ENCODE measurements at regions not wholly inside any gene's neighbourhood (a gene's known extent, or its start where the extent isn't known, plus 50 kb on each side); places are given as distances from the start of the nearest gene placed in this dataset.
"Not testable (repeated sequence)": the region's sequence is repeated elsewhere in the genome, so short reads cannot be mapped to it uniquely, and the experiment has no call there.

- no peak overlapping the region for H3K4me3 ChIP-seq (ENCODE audit: low read depth in 1 of 5, low read length in 5 of 5)
- H3K9ac ChIP-seq (ENCODE audit: low read length in 5 of 5), result no peak overlapping the region
- H3K36me3 ChIP-seq (ENCODE audit: control insufficient read depth in 5 of 5, insufficient read depth in 5 of 5, low read length in 5 of 5), result no peaks in the 10 kb centered on the region
- no peaks in the 10 kb centered on the region for H3K9me3 ChIP-seq (ENCODE audit: control insufficient read depth in 5 of 5, low read length in 5 of 5)
- H3K27ac ChIP-seq (ENCODE audit: low read depth, low read length), result no peak overlapping the region
- no peaks in the 10 kb centered on the region for H3K4me1 ChIP-seq (ENCODE audit: control insufficient read depth in 5 of 5, insufficient read depth in 5 of 5, low read length in 5 of 5)
- no peaks in the 10 kb centered on the region for H3K27me3 ChIP-seq (ENCODE audit: control insufficient read depth in 5 of 5, insufficient read depth in 4 of 5, low read length in 5 of 5)
These were observed 454.3 kb upstream of the SPTLC3 start for GRCh38 chr20:12554426-12554825.

DNA sequence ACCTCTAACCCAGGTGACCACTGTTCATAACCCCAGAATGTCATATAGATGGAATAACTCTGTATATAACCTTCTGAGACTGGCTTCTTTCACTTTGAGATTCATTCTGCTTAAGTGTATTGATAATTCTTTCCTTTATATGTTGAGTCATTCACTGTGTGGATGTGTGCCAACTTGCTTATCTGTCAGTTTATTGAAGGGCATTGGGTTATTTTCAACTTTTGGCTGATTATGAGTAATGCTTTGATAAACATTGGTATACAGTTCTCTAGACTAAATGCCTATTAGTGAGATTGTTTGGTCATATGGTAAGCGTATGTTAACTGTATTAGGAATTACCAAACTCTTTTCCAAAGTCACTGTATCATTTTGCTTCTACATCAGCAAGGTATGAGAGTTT is 453.4 kb upstream of the SPTLC3 start:
- Histone ChIP-seq H3K4me1 (ENCODE audit: control insufficient read depth in 5 of 5, insufficient read depth in 5 of 5, low read length in 5 of 5) (no peaks in the 10 kb centered on the region), H3K9ac (ENCODE audit: low read length in 5 of 5) (no peak overlapping the region), H3K27ac (ENCODE audit: low read depth, low read length) (no peak overlapping the region), H3K36me3 (ENCODE audit: control insufficient read depth in 5 of 5, insufficient read depth in 5 of 5, low read length in 5 of 5) (no peaks in the 10 kb centered on the region), H3K9me3 (ENCODE audit: control insufficient read depth in 5 of 5, low read length in 5 of 5) (no peaks in the 10 kb centered on the region), H3K4me3 (ENCODE audit: low read depth in 1 of 5, low read length in 5 of 5) (no peak overlapping the region), H3K27me3 (ENCODE audit: control insufficient read depth in 5 of 5, insufficient read depth in 4 of 5, low read length in 5 of 5) (no peaks in the 10 kb centered on the region)

DNA sequence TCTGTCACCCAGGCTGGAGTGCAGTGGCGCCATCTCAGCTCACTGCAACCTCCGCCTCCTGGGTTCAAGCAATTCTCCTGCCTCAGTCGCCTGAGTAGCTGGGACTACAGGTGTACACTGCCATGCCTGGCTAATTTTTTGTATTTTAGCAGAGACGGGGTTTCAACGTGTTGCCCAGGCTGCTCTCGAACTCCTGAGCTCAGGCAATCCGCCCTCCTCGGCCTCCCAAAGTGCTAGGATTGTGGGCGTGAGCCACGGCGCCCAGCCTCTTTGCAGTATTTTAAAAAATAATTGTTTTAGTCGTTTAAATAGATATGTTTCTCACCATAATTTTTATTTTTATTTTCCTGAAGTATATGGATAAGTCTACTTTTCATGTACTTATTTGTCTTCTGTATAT is 452.9 kb upstream of the SPTLC3 start:
- not testable (repeated sequence) for H3K27ac ChIP-seq (ENCODE audit: low read depth, low read length); H3K36me3 ChIP-seq (ENCODE audit: control insufficient read depth in 5 of 5, insufficient read depth in 5 of 5, low read length in 5 of 5); H3K4me3 ChIP-seq (ENCODE audit: low read depth in 1 of 5, low read length in 5 of 5); H3K27me3 ChIP-seq (ENCODE audit: control insufficient read depth in 5 of 5, insufficient read depth in 4 of 5, low read length in 5 of 5); H3K9me3 ChIP-seq (ENCODE audit: control insufficient read depth in 5 of 5, low read length in 5 of 5); H3K4me1 ChIP-seq (ENCODE audit: control insufficient read depth in 5 of 5, insufficient read depth in 5 of 5, low read length in 5 of 5); H3K9ac ChIP-seq (ENCODE audit: low read length in 5 of 5)

- no peaks in the 10 kb centered on the region for H3K27me3 ChIP-seq (ENCODE audit: control insufficient read depth in 5 of 5, insufficient read depth in 4 of 5, low read length in 5 of 5)
- H3K4me3 ChIP-seq (ENCODE audit: low read depth in 1 of 5, low read length in 5 of 5), result no peak overlapping the region
- no peaks in the 10 kb centered on the region for H3K4me1 ChIP-seq (ENCODE audit: control insufficient read depth in 5 of 5, insufficient read depth in 5 of 5, low read length in 5 of 5)
- peaks cover 0 to 6% (median 3%) of the 10 kb centered on the region in 5 donors for H3K9me3 ChIP-seq (ENCODE audit: control insufficient read depth in 5 of 5, low read length in 5 of 5)
- no peak overlapping the region for H3K9ac ChIP-seq (ENCODE audit: low read length in 5 of 5)
- H3K27ac ChIP-seq (ENCODE audit: low read depth, low read length), result no peak overlapping the region
- H3K36me3 ChIP-seq (ENCODE audit: control insufficient read depth in 5 of 5, insufficient read depth in 5 of 5, low read length in 5 of 5), result no peaks in the 10 kb centered on the region
These were observed 451.5 kb upstream of the SPTLC3 start for GRCh38 chr20:12557224-12557623.

DNA sequence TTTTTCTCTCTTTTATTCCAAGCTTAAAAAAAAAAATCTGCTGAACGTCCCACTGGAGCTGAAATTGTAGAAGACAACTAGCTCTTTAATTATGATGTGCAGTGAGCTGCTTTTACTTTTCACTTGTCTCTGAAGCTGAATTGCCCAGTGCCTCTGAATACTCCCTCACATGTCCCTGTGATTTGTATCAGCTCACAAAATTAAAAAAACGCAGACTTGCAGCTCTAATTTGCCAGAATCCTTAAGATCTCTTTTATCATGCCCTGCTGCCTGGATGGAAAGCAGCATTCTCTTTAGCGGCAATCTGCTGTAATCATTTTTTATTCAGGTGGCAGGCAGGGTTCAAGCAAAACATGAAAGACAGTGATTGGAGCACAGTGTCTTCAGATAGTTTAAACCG is 443.8 kb upstream of the SPTLC3 start:
- no peaks in the 10 kb centered on the region for H3K27me3 ChIP-seq (ENCODE audit: control insufficient read depth in 5 of 5, insufficient read depth in 4 of 5, low read length in 5 of 5)
- no peaks in the 10 kb centered on the region for H3K36me3 ChIP-seq (ENCODE audit: control insufficient read depth in 5 of 5, insufficient read depth in 5 of 5, low read length in 5 of 5)
- H3K9me3 ChIP-seq (ENCODE audit: control insufficient read depth in 5 of 5, low read length in 5 of 5), result peaks cover 0 to 6% (median 3%) of the 10 kb centered on the region in 5 donors
- H3K9ac ChIP-seq (ENCODE audit: low read length in 5 of 5), result no peak overlapping the region
- no peak overlapping the region for H3K27ac ChIP-seq (ENCODE audit: low read depth, low read length)
- no peak overlapping the region for H3K4me3 ChIP-seq (ENCODE audit: low read depth in 1 of 5, low read length in 5 of 5)
- H3K4me1 ChIP-seq (ENCODE audit: control insufficient read depth in 5 of 5, insufficient read depth in 5 of 5, low read length in 5 of 5), result no peaks in the 10 kb centered on the region

DNA sequence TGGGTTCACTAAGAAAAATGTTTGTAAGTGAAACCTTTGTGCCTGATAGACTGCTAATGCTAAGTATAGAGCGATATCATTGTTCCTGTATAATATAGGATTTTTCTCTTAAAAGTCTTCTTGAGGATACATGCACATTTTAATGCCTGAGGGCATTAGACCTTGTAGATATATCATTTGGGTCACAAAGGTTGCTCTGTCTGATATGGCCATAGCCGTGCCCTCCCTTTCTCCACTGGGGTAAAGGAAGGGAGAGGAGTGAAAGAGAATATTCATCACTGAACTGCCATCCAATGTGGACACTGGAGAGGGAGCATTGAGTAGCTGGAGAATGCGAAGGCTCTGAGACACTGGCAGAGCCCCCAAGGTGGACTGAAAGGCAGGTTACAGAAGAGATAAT is 442.2 kb upstream of the SPTLC3 start:
- Histone ChIP-seq H3K9me3 (ENCODE audit: control insufficient read depth in 5 of 5, low read length in 5 of 5) (no peaks in the 10 kb centered on the region), H3K27ac (ENCODE audit: low read depth, low read length) (no peak overlapping the region), H3K27me3 (ENCODE audit: control insufficient read depth in 5 of 5, insufficient read depth in 4 of 5, low read length in 5 of 5) (no peaks in the 10 kb centered on the region), H3K4me3 (ENCODE audit: low read depth in 1 of 5, low read length in 5 of 5) (no peak overlapping the region), H3K9ac (ENCODE audit: low read length in 5 of 5) (no peak overlapping the region), H3K36me3 (ENCODE audit: control insufficient read depth in 5 of 5, insufficient read depth in 5 of 5, low read length in 5 of 5) (no peaks in the 10 kb centered on the region), H3K4me1 (ENCODE audit: control insufficient read depth in 5 of 5, insufficient read depth in 5 of 5, low read length in 5 of 5) (no peaks in the 10 kb centered on the region)

DNA sequence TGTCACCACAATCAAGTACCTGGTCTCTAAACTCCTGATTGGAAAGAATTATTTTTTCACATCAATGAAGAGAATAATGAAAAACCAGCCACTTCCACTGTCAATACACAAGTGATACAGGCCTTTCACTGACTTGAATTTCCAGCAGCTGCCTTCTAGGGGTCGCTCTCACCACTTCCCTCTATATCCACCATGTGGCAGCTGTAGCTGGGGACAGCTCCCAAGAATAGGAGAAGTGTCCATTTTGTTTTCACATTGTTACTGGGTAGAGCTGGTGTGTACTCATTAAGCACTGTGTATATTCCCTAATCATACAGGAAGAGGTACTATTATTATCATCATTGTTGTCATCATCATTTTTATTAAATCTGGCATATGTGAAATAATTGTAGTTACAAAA is 438.4 kb upstream of the SPTLC3 start:
- Histone ChIP-seq H3K36me3 (ENCODE audit: control insufficient read depth in 5 of 5, insufficient read depth in 5 of 5, low read length in 5 of 5) (no peaks in the 10 kb centered on the region), H3K9me3 (ENCODE audit: control insufficient read depth in 5 of 5, low read length in 5 of 5) (no peaks in the 10 kb centered on the region), H3K27me3 (ENCODE audit: control insufficient read depth in 5 of 5, insufficient read depth in 4 of 5, low read length in 5 of 5) (no peaks in the 10 kb centered on the region), H3K27ac (ENCODE audit: low read depth, low read length) (no peak overlapping the region), H3K4me1 (ENCODE audit: control insufficient read depth in 5 of 5, insufficient read depth in 5 of 5, low read length in 5 of 5) (no peaks in the 10 kb centered on the region), H3K9ac (ENCODE audit: low read length in 5 of 5) (no peak overlapping the region), H3K4me3 (ENCODE audit: low read depth in 1 of 5, low read length in 5 of 5) (no peak overlapping the region)

GRCh38 chr20:12573442-12573841 is 435.3 kb upstream of the SPTLC3 start:
- no peak overlapping the region for H3K27ac ChIP-seq (ENCODE audit: low read depth, low read length)

DNA sequence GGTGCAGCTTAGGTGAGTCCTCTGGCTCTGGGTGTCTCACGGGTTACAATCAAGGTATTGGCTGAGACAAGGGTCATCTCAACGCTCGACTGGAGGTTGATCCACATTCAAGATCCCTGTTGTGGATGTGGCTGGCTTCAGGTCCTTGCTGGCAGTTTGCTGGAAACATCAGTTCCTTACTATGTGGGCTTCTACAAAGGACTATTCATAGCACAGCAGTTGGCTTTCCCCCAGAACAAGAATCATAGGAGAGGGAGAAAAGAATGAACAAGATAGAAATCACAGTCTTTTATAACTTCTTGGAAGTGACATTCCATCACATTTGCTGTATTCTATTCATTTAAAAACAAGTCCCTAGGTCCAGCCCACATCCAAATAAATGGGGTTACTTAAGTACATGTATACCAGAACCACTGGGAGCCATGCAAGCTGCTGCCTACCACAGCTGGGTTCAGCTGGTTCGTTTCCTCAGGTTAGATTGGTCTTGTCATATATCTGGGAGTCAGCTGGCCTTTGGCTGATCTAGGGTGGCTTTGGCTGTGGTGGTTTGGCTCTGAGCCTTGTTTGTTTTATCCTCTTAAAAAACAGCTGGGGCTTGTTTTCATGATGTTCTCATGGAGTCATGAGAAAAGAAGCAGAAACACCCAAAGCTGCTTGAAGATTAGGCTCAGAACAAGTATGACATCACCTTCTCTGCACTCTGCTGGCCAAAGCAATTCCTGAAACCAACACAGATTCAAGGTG is 433.2 kb upstream of the SPTLC3 start:
- Histone ChIP-seq H3K27ac (ENCODE audit: low read depth, low read length) (no peak overlapping the region), H3K4me3 (ENCODE audit: low read depth in 1 of 5, low read length in 5 of 5) (no peak overlapping the region), H3K36me3 (ENCODE audit: control insufficient read depth in 5 of 5, insufficient read depth in 5 of 5, low read length in 5 of 5) (no peaks in the 10 kb centered on the region), H3K9me3 (ENCODE audit: control insufficient read depth in 5 of 5, low read length in 5 of 5) (no peaks in the 10 kb centered on the region), H3K9ac (ENCODE audit: low read length in 5 of 5) (no peak overlapping the region), H3K4me1 (ENCODE audit: control insufficient read depth in 5 of 5, insufficient read depth in 5 of 5, low read length in 5 of 5) (no peaks in the 10 kb centered on the region), H3K27me3 (ENCODE audit: control insufficient read depth in 5 of 5, insufficient read depth in 4 of 5, low read length in 5 of 5) (no peaks in the 10 kb centered on the region)

More at GRCh38 chr20:12573442-12573841, 435.3 kb upstream of the SPTLC3 start:
- Histone ChIP-seq H3K9me3 (ENCODE audit: control insufficient read depth in 5 of 5, low read length in 5 of 5) (no peaks in the 10 kb centered on the region), H3K4me3 (ENCODE audit: low read depth in 1 of 5, low read length in 5 of 5) (no peak overlapping the region), H3K4me1 (ENCODE audit: control insufficient read depth in 5 of 5, insufficient read depth in 5 of 5, low read length in 5 of 5) (no peaks in the 10 kb centered on the region), H3K36me3 (ENCODE audit: control insufficient read depth in 5 of 5, insufficient read depth in 5 of 5, low read length in 5 of 5) (no peaks in the 10 kb centered on the region), H3K27me3 (ENCODE audit: control insufficient read depth in 5 of 5, insufficient read depth in 4 of 5, low read length in 5 of 5) (no peaks in the 10 kb centered on the region), H3K9ac (ENCODE audit: low read length in 5 of 5) (no peak overlapping the region)

DNA sequence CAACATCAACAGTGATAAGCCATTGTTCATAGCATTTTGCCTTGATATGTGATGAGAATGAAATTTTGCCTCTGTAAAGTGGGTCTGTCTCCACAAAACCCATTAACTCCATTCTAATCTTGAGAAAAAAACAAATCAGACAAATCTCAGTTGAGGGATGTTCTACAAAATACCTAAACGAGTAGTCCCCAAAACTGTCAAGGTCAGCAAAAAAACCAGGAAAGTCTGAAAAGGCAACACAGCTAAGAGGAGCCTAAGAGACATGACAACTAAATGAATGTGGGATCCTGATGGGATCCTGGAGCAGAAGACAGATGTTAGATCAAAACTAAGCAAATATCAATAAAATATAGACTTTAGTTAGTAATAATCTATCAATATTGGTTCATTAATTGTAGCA is 431.6 kb upstream of the SPTLC3 start:
- Histone ChIP-seq H3K9me3 (ENCODE audit: control insufficient read depth in 5 of 5, low read length in 5 of 5) (no peaks in the 10 kb centered on the region), H3K4me1 (ENCODE audit: control insufficient read depth in 5 of 5, insufficient read depth in 5 of 5, low read length in 5 of 5) (no peaks in the 10 kb centered on the region), H3K27me3 (ENCODE audit: control insufficient read depth in 5 of 5, insufficient read depth in 4 of 5, low read length in 5 of 5) (no peaks in the 10 kb centered on the region), H3K9ac (ENCODE audit: low read length in 5 of 5) (no peak overlapping the region), H3K36me3 (ENCODE audit: control insufficient read depth in 5 of 5, insufficient read depth in 5 of 5, low read length in 5 of 5) (no peaks in the 10 kb centered on the region), H3K4me3 (ENCODE audit: low read depth in 1 of 5, low read length in 5 of 5) (no peak overlapping the region), H3K27ac (ENCODE audit: low read depth, low read length) (no peak overlapping the region)

Measured in subcutaneous abdominal adipose tissue (tissue), 5 donors.